HG03280 (cell line): ENCODE measurements at regions not wholly inside any gene's neighbourhood (a gene's known extent, or its start where the extent isn't known, plus 50 kb on each side); places are given as distances from the start of the nearest gene placed in this dataset.

Source experiments
- ATAC-seq: cut with Tn5 transposase; IDR thresholded peaks from one replicate; pipeline ENCODE4 v1.9.1; 2021; ENCODE audit warnings: mild to moderate bottlenecking, moderate library complexity; ENCODE audit not compliant: unreplicated experiment

- ATAC-seq = no peak
Measured at GRCh38 chr4:107255114-107255513, 219.0 kb upstream of the DKK2 start.

- no peak for ATAC-seq
Measured at GRCh38 chr4:107253579-107254068, 217.5 kb upstream of the DKK2 start.

- ATAC-seq = no peak
Measured at GRCh38 chr4:107253090-107253489, 217.0 kb upstream of the DKK2 start.

GRCh38 chr4:107252571-107252970 is 216.5 kb upstream of the DKK2 start:
- ATAC-seq = no peak

GRCh38 chr4:107248571-107248970 is 212.5 kb upstream of the DKK2 start:
- ATAC-seq = no peak

- ATAC-seq = no peak
Measured at GRCh38 chr4:107247738-107248137, 211.6 kb upstream of the DKK2 start.

- no peak for ATAC-seq
Measured at GRCh38 chr4:107246761-107247160, 210.6 kb upstream of the DKK2 start.

GRCh38 chr4:107243141-107243781 is 207.1 kb upstream of the DKK2 start:
- ATAC-seq = no peak

GRCh38 chr4:107220976-107221375 is 184.9 kb upstream of the DKK2 start:
- no peak for ATAC-seq

GRCh38 chr4:107219681-107220080 is 183.6 kb upstream of the DKK2 start:
- ATAC-seq = no peak

- no peak for ATAC-seq
Measured at GRCh38 chr4:107216379-107216778, 180.3 kb upstream of the DKK2 start.

- ATAC-seq = no peak
Measured at GRCh38 chr4:107215222-107215621, 179.1 kb upstream of the DKK2 start.

GRCh38 chr4:107213880-107214279 is 177.8 kb upstream of the DKK2 start:
- ATAC-seq = no peak

- no peak for ATAC-seq
Measured at GRCh38 chr4:107213410-107213809, 177.3 kb upstream of the DKK2 start.

GRCh38 chr4:107212565-107212964 is 176.5 kb upstream of the DKK2 start:
- no peak for ATAC-seq

GRCh38 chr4:107210450-107211239 is 174.5 kb upstream of the DKK2 start:
- no peak for ATAC-seq

GRCh38 chr4:107203733-107204132 is 167.6 kb upstream of the DKK2 start:
- no peak for ATAC-seq

- ATAC-seq = no peak
Measured at GRCh38 chr4:107202744-107203143, 166.6 kb upstream of the DKK2 start.

- no peak for ATAC-seq
Measured at GRCh38 chr4:107197121-107197520, 161.0 kb upstream of the DKK2 start.

- no peak for ATAC-seq
Measured at GRCh38 chr4:107196312-107196711, 160.2 kb upstream of the DKK2 start.

- no peak for ATAC-seq
Measured at GRCh38 chr4:107194005-107194404, 157.9 kb upstream of the DKK2 start.

- no peak for ATAC-seq
Measured at GRCh38 chr4:107192601-107193000, 156.5 kb upstream of the DKK2 start.
